ENCODE measurements at regions not wholly inside any gene's neighbourhood (a gene's known extent, or its start where the extent isn't known, plus 50 kb on each side); places are given as distances from the start of the nearest gene placed in this dataset.

DNA sequence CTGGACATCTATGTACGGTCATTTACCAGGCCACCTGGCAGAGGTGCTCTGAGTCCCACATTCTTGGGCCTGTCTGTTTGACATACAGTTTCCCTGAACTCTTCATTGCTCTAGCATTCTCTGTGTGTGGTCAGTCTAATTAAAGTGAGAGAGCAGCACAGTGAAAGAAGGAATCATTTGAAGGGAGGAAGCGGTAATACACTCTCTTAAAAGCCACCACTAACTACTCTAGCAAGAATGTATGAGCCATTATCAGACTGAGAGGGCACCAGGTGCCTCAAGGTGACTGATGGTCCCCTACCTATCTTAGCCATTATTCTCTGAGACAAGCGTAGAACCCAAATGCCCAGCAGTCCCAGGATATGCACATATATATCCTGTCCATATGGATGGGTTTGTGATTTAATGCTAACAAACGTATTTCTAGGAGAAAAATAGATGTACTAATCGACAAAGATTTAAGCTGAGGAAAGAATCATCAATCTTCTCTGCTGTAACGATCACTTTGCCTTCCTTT is 527.2 kb downstream of the PRELID2 start:
- Histone ChIP-seq H3K36me3 (ENCODE audit: insufficient read depth, low read length) (no peaks in the 10 kb centered on the region), H3K4me1 (ENCODE audit: insufficient read depth, low read length) (no peaks in the 10 kb centered on the region), H2AFZ (ENCODE audit: low read depth, low read length) (no peak overlapping the region), H3K4me3 (ENCODE audit: insufficient read depth, low read depth, low read length) (no peak overlapping the region), H3K9me3 (ENCODE audit: insufficient read depth, low read depth, low read length) (no peaks in the 10 kb centered on the region), H3K27ac (ENCODE audit: low read depth, low read length) (no peak overlapping the region), H3K27me3 (ENCODE audit: insufficient read depth, low read length) (no peaks in the 10 kb centered on the region), H3K4me2 (ENCODE audit: low read length) (no peak overlapping the region), H3K79me2 (ENCODE audit: insufficient read depth, low read length) (no peaks in the 10 kb centered on the region), H3K9ac (ENCODE audit: low read length) (no peak overlapping the region), H4K20me1 (ENCODE audit: insufficient read depth, low read length) (no peaks in the 10 kb centered on the region)
- Mint-ChIP-seq H3K36me3 (ENCODE audit: low read depth, unreplicated experiment) (no peaks in the 10 kb centered on the region), H3K27me3 (ENCODE audit: low read depth, unreplicated experiment) (no peaks in the 10 kb centered on the region), H3K4me1 (ENCODE audit: low read depth, unreplicated experiment) (no peaks in the 10 kb centered on the region), H3K9me3 (ENCODE audit: unreplicated experiment) (no peaks in the 10 kb centered on the region), H3K4me3 (ENCODE audit: unreplicated experiment) (no peak overlapping the region), H3K27ac (ENCODE audit: unreplicated experiment) (no peak overlapping the region)
- TF ChIP-seq, protein P1, sequence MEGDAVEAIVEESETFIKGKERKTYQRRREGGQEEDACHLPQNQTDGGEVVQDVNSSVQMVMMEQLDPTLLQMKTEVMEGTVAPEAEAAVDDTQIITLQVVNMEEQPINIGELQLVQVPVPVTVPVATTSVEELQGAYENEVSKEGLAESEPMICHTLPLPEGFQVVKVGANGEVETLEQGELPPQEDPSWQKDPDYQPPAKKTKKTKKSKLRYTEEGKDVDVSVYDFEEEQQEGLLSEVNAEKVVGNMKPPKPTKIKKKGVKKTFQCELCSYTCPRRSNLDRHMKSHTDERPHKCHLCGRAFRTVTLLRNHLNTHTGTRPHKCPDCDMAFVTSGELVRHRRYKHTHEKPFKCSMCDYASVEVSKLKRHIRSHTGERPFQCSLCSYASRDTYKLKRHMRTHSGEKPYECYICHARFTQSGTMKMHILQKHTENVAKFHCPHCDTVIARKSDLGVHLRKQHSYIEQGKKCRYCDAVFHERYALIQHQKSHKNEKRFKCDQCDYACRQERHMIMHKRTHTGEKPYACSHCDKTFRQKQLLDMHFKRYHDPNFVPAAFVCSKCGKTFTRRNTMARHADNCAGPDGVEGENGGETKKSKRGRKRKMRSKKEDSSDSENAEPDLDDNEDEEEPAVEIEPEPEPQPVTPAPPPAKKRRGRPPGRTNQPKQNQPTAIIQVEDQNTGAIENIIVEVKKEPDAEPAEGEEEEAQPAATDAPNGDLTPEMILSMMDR (IDR thresholded peaks at IDR 0.05; ENCODE audit: insufficient read depth, low read depth, low read length): no peak
- no peak for TF ChIP-seq EZH2 (IDR thresholded peaks at IDR 0.05; ENCODE audit: insufficient read depth, low read length)
- DNase-seq (ENCODE audit: low read depth) (no peak), FAIRE-seq (no peak)

DNA sequence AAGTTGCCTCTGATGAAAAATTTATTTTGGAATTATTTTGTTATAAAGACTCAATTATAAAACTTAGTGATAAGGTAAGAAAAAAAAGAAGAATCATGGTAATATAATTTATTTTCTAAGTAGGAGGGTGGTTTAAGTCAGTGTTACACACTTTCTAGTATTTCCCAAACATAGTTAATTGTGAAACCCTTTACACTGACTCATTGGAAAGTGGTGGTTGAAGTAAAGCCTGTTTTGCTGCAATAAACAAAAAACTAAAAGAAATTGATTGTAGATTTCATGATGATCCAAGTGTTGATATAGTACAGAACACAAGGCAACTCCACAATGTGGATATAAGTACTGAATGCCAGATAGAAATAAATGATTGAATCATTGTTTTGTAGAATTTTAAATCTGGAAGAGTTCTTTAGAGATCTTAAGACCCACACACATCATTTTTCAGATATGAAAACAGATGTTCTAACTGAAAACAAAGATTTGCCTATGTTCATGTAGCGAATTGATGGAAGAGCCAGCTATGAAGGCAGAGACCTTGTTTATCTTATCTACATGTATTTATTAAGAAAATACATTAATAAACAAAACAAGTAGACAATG is 539.8 kb downstream of the PRELID2 start:
- no peaks in the 10 kb centered on the region for H3K27me3 Mint-ChIP-seq (ENCODE audit: low read depth, unreplicated experiment)

DNA sequence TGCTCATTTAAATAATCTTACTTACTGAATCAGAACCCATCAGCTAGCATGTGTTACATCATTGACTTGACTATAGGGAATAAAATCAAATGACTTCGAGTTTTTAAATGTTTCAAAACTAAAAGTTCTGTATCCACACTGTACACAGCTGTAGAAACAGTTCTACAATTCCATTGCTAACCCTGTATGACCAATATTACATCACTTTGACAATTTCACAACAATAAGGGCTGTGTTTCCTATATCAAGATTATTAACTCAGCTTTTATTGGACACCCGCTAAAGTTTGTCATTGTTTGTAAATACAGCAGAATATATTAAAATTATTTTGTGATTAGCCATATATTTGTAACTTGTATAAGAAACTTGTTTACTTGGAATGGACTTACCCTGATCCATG is 540.8 kb downstream of the PRELID2 start:
- no peak overlapping the region for H2AFZ ChIP-seq (ENCODE audit: low read depth, low read length)
- Mint-ChIP-seq H3K27ac (ENCODE audit: unreplicated experiment) (no peak overlapping the region), H3K36me3 (ENCODE audit: low read depth, unreplicated experiment) (no peaks in the 10 kb centered on the region), H3K4me1 (ENCODE audit: low read depth, unreplicated experiment) (no peaks in the 10 kb centered on the region), H3K9me3 (ENCODE audit: unreplicated experiment) (peaks cover 2% of the 10 kb centered on the region), H3K4me3 (ENCODE audit: unreplicated experiment) (no peak overlapping the region), H3K27me3 (ENCODE audit: low read depth, unreplicated experiment) (no peaks in the 10 kb centered on the region)
- no peaks in the 10 kb centered on the region for H3K36me3 ChIP-seq (ENCODE audit: insufficient read depth, low read length)
- no peak for TF ChIP-seq EZH2 (IDR thresholded peaks at IDR 0.05; ENCODE audit: insufficient read depth, low read length)
- TF ChIP-seq, protein P1 (IDR thresholded peaks at IDR 0.05; ENCODE audit: insufficient read depth, low read depth, low read length): no peak
- no peak overlapping the region for H3K4me2 ChIP-seq (ENCODE audit: low read length)
- H3K9me3 ChIP-seq (ENCODE audit: insufficient read depth, low read depth, low read length): no peaks in the 10 kb centered on the region
- H4K20me1 ChIP-seq (ENCODE audit: insufficient read depth, low read length): no peaks in the 10 kb centered on the region
- H3K27me3 ChIP-seq (ENCODE audit: insufficient read depth, low read length): no peaks in the 10 kb centered on the region
- H3K27ac ChIP-seq (ENCODE audit: low read depth, low read length): no peak overlapping the region
- no peak overlapping the region for H3K4me3 ChIP-seq (ENCODE audit: insufficient read depth, low read depth, low read length)
- DNase-seq (ENCODE audit: low read depth): no peak
- H3K9ac ChIP-seq (ENCODE audit: low read length): no peak overlapping the region
- H3K4me1 ChIP-seq (ENCODE audit: insufficient read depth, low read length): no peaks in the 10 kb centered on the region
- no peaks in the 10 kb centered on the region for H3K79me2 ChIP-seq (ENCODE audit: insufficient read depth, low read length)
- no peak for FAIRE-seq

More for the DNA sequence above, 539.8 kb downstream of the PRELID2 start:
- H3K9ac ChIP-seq (ENCODE audit: low read length): no peak overlapping the region
- Mint-ChIP-seq H3K4me1 (ENCODE audit: low read depth, unreplicated experiment) (no peaks in the 10 kb centered on the region), H3K27ac (ENCODE audit: unreplicated experiment) (no peak overlapping the region), H3K4me3 (ENCODE audit: unreplicated experiment) (no peak overlapping the region), H3K36me3 (ENCODE audit: low read depth, unreplicated experiment) (no peaks in the 10 kb centered on the region), H3K9me3 (ENCODE audit: unreplicated experiment) (peaks cover 2% of the 10 kb centered on the region)
- no peaks in the 10 kb centered on the region for H3K79me2 ChIP-seq (ENCODE audit: insufficient read depth, low read length)
- H2AFZ ChIP-seq (ENCODE audit: low read depth, low read length): no peak overlapping the region
- TF ChIP-seq EZH2 (IDR thresholded peaks at IDR 0.05; ENCODE audit: insufficient read depth, low read length): no peak
- TF ChIP-seq, protein P1 (IDR thresholded peaks at IDR 0.05; ENCODE audit: insufficient read depth, low read depth, low read length): no peak
- no peaks in the 10 kb centered on the region for H3K36me3 ChIP-seq (ENCODE audit: insufficient read depth, low read length)
- no peaks in the 10 kb centered on the region for H3K27me3 ChIP-seq (ENCODE audit: insufficient read depth, low read length)
- H3K27ac ChIP-seq (ENCODE audit: low read depth, low read length): no peak overlapping the region
- H4K20me1 ChIP-seq (ENCODE audit: insufficient read depth, low read length): no peaks in the 10 kb centered on the region
- FAIRE-seq: no peak
- no peaks in the 10 kb centered on the region for H3K4me1 ChIP-seq (ENCODE audit: insufficient read depth, low read length)
- H3K9me3 ChIP-seq (ENCODE audit: insufficient read depth, low read depth, low read length): no peaks in the 10 kb centered on the region
- no peak for DNase-seq (ENCODE audit: low read depth)
- no peak overlapping the region for H3K4me3 ChIP-seq (ENCODE audit: insufficient read depth, low read depth, low read length)
- H3K4me2 ChIP-seq (ENCODE audit: low read length): no peak overlapping the region

Data from astrocyte (in vitro differentiated cells and primary cell).